ENCODE measurements at regions not wholly inside any gene's neighbourhood (a gene's known extent, or its start where the extent isn't known, plus 50 kb on each side); places are given as distances from the start of the nearest gene placed in this dataset.

DNA sequence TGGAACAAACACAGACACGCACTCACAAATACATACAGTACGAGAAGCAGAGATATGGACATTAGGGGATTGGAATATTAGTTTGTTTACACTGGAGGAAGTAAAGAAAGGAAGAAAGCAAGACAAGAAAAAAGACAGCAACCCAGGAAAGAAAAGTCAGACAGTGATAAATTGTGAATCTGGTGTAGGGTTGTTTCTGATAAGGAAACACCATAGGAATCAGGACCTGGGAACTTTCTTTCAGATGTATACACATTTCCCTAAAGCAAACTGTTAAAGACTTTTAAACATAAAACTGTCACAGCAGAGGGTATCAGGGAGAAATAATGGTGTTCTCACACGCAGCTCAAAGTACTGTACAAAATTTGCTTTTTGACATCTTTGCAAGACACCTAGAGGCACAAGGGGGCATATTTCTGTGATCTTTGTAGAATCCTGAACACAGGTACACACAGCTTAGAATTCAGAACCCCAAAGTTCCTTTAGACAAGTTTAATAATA lies 153.7 kb downstream of the TUSC7 start (continued):
- no peak for TF ChIP-seq VEZF1 (CRISPR knock-in tag; IDR thresholded peaks at IDR 0.05)

DNA sequence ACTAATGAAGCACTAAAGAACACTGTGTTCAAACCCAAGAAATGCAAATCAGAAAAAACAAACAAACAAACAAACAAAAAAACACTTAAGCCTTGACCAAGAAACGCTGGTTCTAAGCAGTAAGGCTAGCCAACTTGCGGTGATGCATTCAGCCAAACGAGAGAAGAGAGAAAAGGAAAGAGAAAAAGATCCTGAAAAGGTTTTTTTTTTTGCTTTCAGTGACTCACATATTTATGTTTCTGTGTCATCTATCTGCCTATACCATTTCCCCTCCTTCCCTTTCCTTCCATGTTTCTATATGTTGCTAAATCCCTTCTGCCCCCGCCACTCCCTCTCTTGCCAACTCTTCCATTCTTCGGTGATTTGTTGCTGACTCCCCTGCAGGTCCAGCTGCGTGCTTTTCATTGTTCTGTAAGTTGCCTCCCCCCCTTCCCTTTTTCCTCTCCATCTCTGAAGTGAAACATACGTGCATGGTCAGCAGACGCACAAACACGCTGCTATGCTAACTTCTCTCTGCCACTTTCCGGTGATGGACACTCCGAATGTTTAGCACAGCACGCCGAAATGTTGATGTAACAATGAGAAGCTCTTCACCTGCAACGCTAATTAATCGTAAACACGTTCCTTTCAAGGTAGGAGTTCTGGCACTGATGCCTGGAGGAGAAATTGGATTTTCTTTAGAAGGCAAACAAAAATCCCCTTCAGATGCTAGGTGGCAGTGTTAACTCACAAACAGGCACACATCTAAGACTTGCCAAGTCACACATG lies 154.4 kb downstream of the TUSC7 start:
- intact Hi-C loops (cut with micrococcal nuclease), result no loop called here
- no peaks in the 10 kb centered on the region for H3K36me3 ChIP-seq (ENCODE audit: control insufficient read depth, insufficient read depth, low read length)
- TF ChIP-seq MCM3 (IDR thresholded peaks at IDR 0.05) (no peak), ASH1L (IDR thresholded peaks at IDR 0.05; ENCODE audit: borderline replicate concordance, low read depth, partially characterized antibody) (no peak), U2AF2 (optimal IDR thresholded peaks at IDR 0.05; ENCODE audit: low read depth, low read length) (no peak), ZNF75A (CRISPR knock-in tag; IDR thresholded peaks at IDR 0.05) (no peak), RCOR1 (IDR thresholded peaks at IDR 0.05; ENCODE audit: borderline replicate concordance in 1 of 2, low read depth in 2 of 2, low read length in 2 of 2) (no peak), ZNF384 (IDR thresholded peaks at IDR 0.05; ENCODE audit: low read depth, low read length) (no peak), NCOA4 (IDR thresholded peaks at IDR 0.05; ENCODE audit: partially characterized antibody) (no peak), ZNF695 (CRISPR knock-in tag; IDR thresholded peaks at IDR 0.05) (no peak), ZNF3 (CRISPR knock-in tag; IDR thresholded peaks at IDR 0.05) (no peak), SMAD3 (CRISPR knock-in tag; conservative IDR thresholded peaks at IDR 0.05) (no peak), TGIF2 (CRISPR knock-in tag; IDR thresholded peaks at IDR 0.05) (no peak), ATF1 (CRISPR knock-in tag; IDR thresholded peaks at IDR 0.05) (no peak), ATF1 (tag; IDR thresholded peaks at IDR 0.05) (no peak)
- TF ChIP-seq, protein P1, sequence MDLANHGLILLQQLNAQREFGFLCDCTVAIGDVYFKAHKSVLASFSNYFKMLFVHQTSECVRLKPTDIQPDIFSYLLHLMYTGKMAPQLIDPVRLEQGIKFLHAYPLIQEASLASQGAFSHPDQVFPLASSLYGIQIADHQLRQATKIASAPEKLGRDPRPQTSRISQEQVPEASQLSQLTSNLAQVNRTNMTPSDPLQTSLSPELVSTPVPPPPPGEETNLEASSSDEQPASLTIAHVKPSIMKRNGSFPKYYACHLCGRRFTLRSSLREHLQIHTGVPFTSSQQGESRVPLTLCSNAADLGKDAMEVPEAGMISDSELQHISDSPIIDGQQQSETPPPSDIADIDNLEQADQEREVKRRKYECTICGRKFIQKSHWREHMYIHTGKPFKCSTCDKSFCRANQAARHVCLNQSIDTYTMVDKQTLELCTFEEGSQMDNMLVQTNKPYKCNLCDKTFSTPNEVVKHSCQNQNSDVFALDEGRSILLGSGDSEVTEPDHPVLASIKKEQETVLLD (IDR thresholded peaks at IDR 0.05), result no peak
- TF ChIP-seq, protein P2, sequence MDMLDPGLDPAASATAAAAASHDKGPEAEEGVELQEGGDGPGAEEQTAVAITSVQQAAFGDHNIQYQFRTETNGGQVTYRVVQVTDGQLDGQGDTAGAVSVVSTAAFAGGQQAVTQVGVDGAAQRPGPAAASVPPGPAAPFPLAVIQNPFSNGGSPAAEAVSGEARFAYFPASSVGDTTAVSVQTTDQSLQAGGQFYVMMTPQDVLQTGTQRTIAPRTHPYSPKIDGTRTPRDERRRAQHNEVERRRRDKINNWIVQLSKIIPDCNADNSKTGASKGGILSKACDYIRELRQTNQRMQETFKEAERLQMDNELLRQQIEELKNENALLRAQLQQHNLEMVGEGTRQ (CRISPR knock-in tag; IDR thresholded peaks at IDR 0.05), result no peak
- TF ChIP-seq, protein P3, sequence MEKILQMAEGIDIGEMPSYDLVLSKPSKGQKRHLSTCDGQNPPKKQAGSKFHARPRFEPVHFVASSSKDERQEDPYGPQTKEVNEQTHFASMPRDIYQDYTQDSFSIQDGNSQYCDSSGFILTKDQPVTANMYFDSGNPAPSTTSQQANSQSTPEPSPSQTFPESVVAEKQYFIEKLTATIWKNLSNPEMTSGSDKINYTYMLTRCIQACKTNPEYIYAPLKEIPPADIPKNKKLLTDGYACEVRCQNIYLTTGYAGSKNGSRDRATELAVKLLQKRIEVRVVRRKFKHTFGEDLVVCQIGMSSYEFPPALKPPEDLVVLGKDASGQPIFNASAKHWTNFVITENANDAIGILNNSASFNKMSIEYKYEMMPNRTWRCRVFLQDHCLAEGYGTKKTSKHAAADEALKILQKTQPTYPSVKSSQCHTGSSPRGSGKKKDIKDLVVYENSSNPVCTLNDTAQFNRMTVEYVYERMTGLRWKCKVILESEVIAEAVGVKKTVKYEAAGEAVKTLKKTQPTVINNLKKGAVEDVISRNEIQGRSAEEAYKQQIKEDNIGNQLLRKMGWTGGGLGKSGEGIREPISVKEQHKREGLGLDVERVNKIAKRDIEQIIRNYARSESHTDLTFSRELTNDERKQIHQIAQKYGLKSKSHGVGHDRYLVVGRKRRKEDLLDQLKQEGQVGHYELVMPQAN (IDR thresholded peaks at IDR 0.05; ENCODE audit: borderline replicate concordance), result no peak
- WGBS (ENCODE audit: insufficient coverage, low coverage, missing lambda C conversion rate), result 0% methylated on average over 8 of the region's 16 CpGs
- peak in 1 of 4 experiments; percentile 0 for DNase-seq (ENCODE audit: extremely low read depth in 1 of 4, low spot score in 3 of 4)
- no peak for FAIRE-seq
- H3K4me2 ChIP-seq (ENCODE audit: insufficient read depth, low read length), result no peak overlapping the region
- no peak overlapping the region for H2AFZ ChIP-seq (ENCODE audit: low read depth, low read length)
- H3K4me1 ChIP-seq (replicated peaks in 1 of 2; ENCODE audit: control insufficient read depth in 2 of 2, insufficient read depth in 2 of 2, low read length in 2 of 2), result no peaks in the 10 kb centered on the region
- no peak overlapping the region for H3K4me3 ChIP-seq
- ChIA-PET CTCF (ENCODE audit: low intra/inter-chr PET ratio) (no interaction called here), POLR2A (no interaction called here)
- H3K9ac ChIP-seq (ENCODE audit: insufficient read depth in 1 of 2, low read depth in 2 of 2, low read length in 2 of 2), result no peak overlapping the region
- H3K79me2 ChIP-seq (ENCODE audit: control insufficient read depth, insufficient read depth, low read length), result no peaks in the 10 kb centered on the region
- BruUV-seq (replicated peaks), result no TSS peak
- no peak for ATAC-seq
- H4K20me1 ChIP-seq (replicated peaks; ENCODE audit: control insufficient read depth, insufficient read depth, low read length), result no peaks in the 10 kb centered on the region
- no peak overlapping the region for H3K27ac ChIP-seq (ENCODE audit: extremely low read depth, low read depth, low read length)
- no peaks in the 10 kb centered on the region for H3K9me3 ChIP-seq (replicated peaks; ENCODE audit: control insufficient read depth, insufficient read depth, low read depth, low read length)
- in situ Hi-C loops (cut with MboI), result no loop called here
- H3K27me3 ChIP-seq (ENCODE audit: control insufficient read depth in 2 of 2, insufficient read depth in 2 of 2, low read length in 2 of 2), result no peaks in the 10 kb centered on the region
- H3K9me1 ChIP-seq (ENCODE audit: control insufficient read depth, insufficient read depth, low read length), result no peaks in the 10 kb centered on the region

Data from K562 (cell line).